HG03342 (cell line): ENCODE measurements at regions not wholly inside any gene's neighbourhood (a gene's known extent, or its start where the extent isn't known, plus 50 kb on each side); places are given as distances from the start of the nearest gene placed in this dataset.

Experiments used
- ATAC-seq: cut with Tn5 transposase; IDR thresholded peaks from one replicate; pipeline ENCODE4 v1.9.1; 2021; ENCODE audit warnings: mild to moderate bottlenecking, moderate library complexity; ENCODE audit not compliant: unreplicated experiment

GRCh38 chr3:177300039-177300833, 103.0 kb upstream of the TBL1XR1 start:
- ATAC-seq = peak; percentile 82

- no peak for ATAC-seq
These were observed 103.6 kb upstream of the TBL1XR1 start for GRCh38 chr3:177300842-177301241.

GRCh38 chr3:177306252-177306651, 109.0 kb upstream of the TBL1XR1 start:
- no peak for ATAC-seq

- ATAC-seq = no peak
These were observed 110.1 kb upstream of the TBL1XR1 start for GRCh38 chr3:177307391-177307790.

GRCh38 chr3:177307826-177308225, 110.5 kb upstream of the TBL1XR1 start:
- ATAC-seq = no peak

GRCh38 chr3:177308286-177308685, 111.0 kb upstream of the TBL1XR1 start:
- ATAC-seq = no peak

GRCh38 chr3:177308911-177309310, 111.6 kb upstream of the TBL1XR1 start:
- no peak for ATAC-seq

GRCh38 chr3:177312491-177312890, 115.2 kb upstream of the TBL1XR1 start:
- ATAC-seq = no peak

GRCh38 chr3:177314897-177315296, 117.6 kb upstream of the TBL1XR1 start:
- peak; percentile 51 for ATAC-seq

GRCh38 chr3:177317247-177317646, 120.0 kb upstream of the TBL1XR1 start:
- ATAC-seq = no peak

- no peak for ATAC-seq
These were observed 121.3 kb upstream of the TBL1XR1 start for GRCh38 chr3:177318559-177318958.

GRCh38 chr3:177320765-177321247, 123.5 kb upstream of the TBL1XR1 start:
- ATAC-seq = peak; percentile 43

- ATAC-seq = no peak
These were observed 124.5 kb upstream of the TBL1XR1 start for GRCh38 chr3:177321819-177322218.

- ATAC-seq = no peak
These were observed 125.6 kb upstream of the TBL1XR1 start for GRCh38 chr3:177322881-177323280.

- ATAC-seq = no peak
These were observed 132.6 kb upstream of the TBL1XR1 start for GRCh38 chr3:177329854-177330253.

- no peak for ATAC-seq
These were observed 133.5 kb upstream of the TBL1XR1 start for GRCh38 chr3:177330779-177331178.

- ATAC-seq = no peak
These were observed 134.0 kb upstream of the TBL1XR1 start for GRCh38 chr3:177331203-177331835.

- ATAC-seq = no peak
These were observed 135.7 kb upstream of the TBL1XR1 start for GRCh38 chr3:177332955-177333354.

- ATAC-seq = no peak
These were observed 136.5 kb upstream of the TBL1XR1 start for GRCh38 chr3:177333533-177334520.

GRCh38 chr3:177334803-177335202, 137.5 kb upstream of the TBL1XR1 start:
- no peak for ATAC-seq

GRCh38 chr3:177335728-177336127, 138.4 kb upstream of the TBL1XR1 start:
- ATAC-seq = no peak
